Aorta (tissue), 5 donors: ENCODE measurements at regions not wholly inside any gene's neighbourhood (a gene's known extent, or its start where the extent isn't known, plus 50 kb on each side); places are given as distances from the start of the nearest gene placed in this dataset.

Experiments
- ATAC-seq: fragments of 200-7000 bp; cut with Tn5 transposase; one replicate; pipeline ENCODE4 v1.9.1; 2022; ENCODE audit warnings: moderate library complexity; ENCODE audit not compliant: low FRiP score
- DNase-seq, 2 donors: peaks; one replicate each; pipeline ENCODE4 v3.0.0-alpha.2; 2020
- H3K27ac ChIP-seq, 2 donors: one replicate each; pipeline ENCODE4 v1.5.1; 2013; ENCODE audit warnings: low read length in 2 of 2, mild to moderate bottlenecking in 2 of 2, moderate library complexity in 2 of 2, control low read depth in 1 of 2, inconsistent platforms in 1 of 2, low read depth in 1 of 2
- H3K27me3 ChIP-seq, 2 donors: one replicate each; pipeline ENCODE4 v1.6.1; 2013; ENCODE audit warnings: control low read depth in 1 of 2, low read length in 1 of 2, mild to moderate bottlenecking in 1 of 2, moderate library complexity in 1 of 2; ENCODE audit not compliant: insufficient read depth in 2 of 2, control insufficient read depth in 1 of 2
- H3K36me3 ChIP-seq, 2 donors: one replicate each; pipeline ENCODE4 v1.6.1; 2013; ENCODE audit warnings: control low read depth in 1 of 2, low read length in 1 of 2, mild to moderate bottlenecking in 1 of 2; ENCODE audit not compliant: insufficient read depth in 2 of 2, control insufficient read depth in 1 of 2
- H3K4me1 ChIP-seq, 2 donors: one replicate each; pipeline ENCODE4 v1.6.1; 2013; ENCODE audit warnings: low read length in 2 of 2, control low read depth in 1 of 2, mild to moderate bottlenecking in 1 of 2, moderate library complexity in 1 of 2; ENCODE audit not compliant: insufficient read depth in 2 of 2, control insufficient read depth in 1 of 2
- H3K4me3 ChIP-seq, 2 donors: one replicate each; pipeline ENCODE4 v1.5.1; 2013; ENCODE audit warnings: low read length in 2 of 2, control low read depth in 1 of 2, mild to moderate bottlenecking in 1 of 2
- H3K9me3 ChIP-seq: one replicate; pipeline ENCODE4 v1.6.1; 2013; ENCODE audit warnings: mild to moderate bottlenecking, low read length; ENCODE audit not compliant: control insufficient read depth
- WGBS, 2 donors: extraction: QIAGEN DNeasy Blood & Tissue Kit; methylation state at CpG; one replicate each; pipeline ENCODE4 v1.1.7; 2013; 5-methylcytosine and 5-hydroxymethylcytosine counted together
- intact Hi-C, 2 donors: fragments of 100-400 bp; cut with DNase I; formaldehyde crosslinking; loops; one replicate each; pipeline versions ENCODE4 v1.14.2 to v1.15.0; 2022
- donor health status: healthy with polysubstance abuse.
- donor health status: Bipolar disorder and iron deficiency.
- donor health status: DM: no; HTN: no; CAD: no.
- donor health status: DM: no; HTN: no; CAD: no.
- donor health status: DM: yes; HTN: yes; CAD: no.

DNA sequence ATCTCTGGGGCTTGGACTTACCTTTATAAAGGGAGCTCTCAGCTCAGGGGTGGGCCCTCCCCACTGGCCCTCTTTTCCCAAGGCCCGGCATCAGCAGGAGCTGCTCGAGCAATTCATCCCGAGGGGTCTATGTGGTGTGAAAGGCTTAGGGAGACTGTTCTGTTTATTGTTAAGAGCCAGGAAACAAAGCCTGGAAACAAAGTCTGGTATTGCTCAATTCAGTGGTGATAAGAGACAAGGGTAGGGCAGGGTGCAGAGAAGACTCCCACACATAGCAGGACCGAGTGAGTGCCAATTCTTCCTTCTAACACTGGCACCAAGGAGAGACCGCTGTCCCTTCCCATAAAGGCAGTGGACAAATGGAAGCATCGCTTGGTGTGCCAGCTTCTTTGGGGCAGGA, 750.7 kb downstream of the KCNJ18 start:
- WGBS, 2 donors = 74% methylated on average over 6 of the region's 6 CpGs
- no peak for ATAC-seq
- intact Hi-C loops = no loop called here

DNA sequence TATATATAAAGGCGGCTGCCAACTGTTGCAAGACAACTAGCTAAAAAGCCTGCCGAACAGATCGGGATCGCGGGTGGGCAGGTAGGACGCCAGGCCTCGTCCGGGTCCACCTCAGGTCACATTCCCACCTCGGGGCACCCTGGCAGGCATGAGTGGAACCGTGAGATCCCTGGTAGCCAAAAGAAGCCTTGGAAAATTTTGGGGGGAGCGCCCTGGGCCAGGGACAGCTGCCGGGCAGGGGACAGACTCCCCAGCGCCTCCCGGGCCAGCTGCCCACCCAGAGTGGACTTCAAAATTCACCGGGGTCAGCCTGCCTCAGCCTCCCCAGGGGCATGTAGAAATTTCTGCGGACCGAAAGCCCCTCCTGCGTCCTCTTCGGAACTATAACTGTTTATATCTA, 760.9 kb downstream of the KCNJ18 start:
- DNase-seq = no peak
- Histone ChIP-seq H3K4me1 (no peaks in the 10 kb centered on the region), H3K27ac (no peak overlapping the region), H3K4me3 (no peak overlapping the region), H3K27me3 (no peaks in the 10 kb centered on the region), H3K9me3 (no peaks in the 10 kb centered on the region), H3K36me3 (no peaks in the 10 kb centered on the region)
- intact Hi-C loops = no loop called here
- ATAC-seq = no peak
- WGBS, 2 donors = 86 to 88% methylated on average over 19 of the region's 19 CpGs

More for the DNA sequence above, 750.7 kb downstream of the KCNJ18 start:
- Histone ChIP-seq H3K4me3 (no peak overlapping the region), H3K27me3 (no peaks in the 10 kb centered on the region), H3K36me3 (no peaks in the 10 kb centered on the region), H3K27ac (no peak overlapping the region), H3K4me1 (no peaks in the 10 kb centered on the region), H3K9me3 (no peaks in the 10 kb centered on the region)
- DNase-seq = no peak

DNA sequence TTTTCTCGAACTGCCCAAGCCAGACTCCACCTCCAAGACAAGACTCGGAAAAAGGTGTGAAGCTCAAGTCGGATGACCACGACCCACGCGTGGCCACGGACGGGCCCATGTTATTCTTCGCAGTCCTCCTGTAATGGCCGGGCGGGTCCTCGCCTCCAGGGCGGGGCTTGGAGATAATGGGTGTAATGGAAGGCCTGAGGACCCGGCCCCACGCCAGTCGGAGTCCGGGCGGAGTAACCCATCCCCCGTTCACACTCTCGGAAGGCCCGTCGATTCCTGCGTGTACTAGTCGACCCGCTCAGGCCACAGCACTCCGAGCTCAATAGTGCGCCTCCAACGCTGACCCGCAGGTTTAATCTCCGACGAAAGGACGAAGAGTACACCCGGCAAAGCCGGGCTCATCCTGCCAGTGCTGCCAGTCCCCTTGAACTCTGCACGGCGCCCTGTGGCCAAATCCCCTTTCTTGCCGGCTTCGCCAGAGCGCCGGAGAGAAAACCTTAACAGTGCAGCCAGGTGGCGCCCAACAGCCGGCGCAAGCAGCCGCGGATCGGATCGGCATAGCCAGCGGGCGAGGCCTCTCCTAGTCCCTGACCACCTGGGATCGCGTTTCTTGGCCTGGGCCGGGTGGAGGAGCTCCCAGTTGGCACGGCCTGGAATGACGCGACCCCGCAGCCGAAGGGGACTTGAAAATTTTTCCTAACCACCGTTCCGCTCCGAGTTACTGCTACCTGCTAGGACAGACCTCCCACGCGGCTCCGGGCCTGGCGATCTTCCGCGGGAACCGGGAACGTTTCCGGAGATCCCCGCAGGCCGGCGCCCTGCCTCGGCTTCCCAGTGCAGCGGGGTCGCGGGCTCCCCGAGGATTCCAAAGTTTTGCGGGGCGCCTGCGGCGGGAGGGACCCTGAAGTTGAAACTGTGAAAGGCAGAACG, 762.0 kb downstream of the KCNJ18 start:
- Histone ChIP-seq H3K4me3 (no peak overlapping the region), H3K27me3 (no peaks in the 10 kb centered on the region), H3K9me3 (no peaks in the 10 kb centered on the region), H3K36me3 (no peaks in the 10 kb centered on the region), H3K27ac (no peak overlapping the region), H3K4me1 (no peaks in the 10 kb centered on the region)
- DNase-seq (no peak), ATAC-seq (peak; percentile 26)
- 65 to 69% methylated on average over 82 of the region's 82 CpGs for WGBS, 2 donors
- intact Hi-C loops = no loop called here

DNA sequence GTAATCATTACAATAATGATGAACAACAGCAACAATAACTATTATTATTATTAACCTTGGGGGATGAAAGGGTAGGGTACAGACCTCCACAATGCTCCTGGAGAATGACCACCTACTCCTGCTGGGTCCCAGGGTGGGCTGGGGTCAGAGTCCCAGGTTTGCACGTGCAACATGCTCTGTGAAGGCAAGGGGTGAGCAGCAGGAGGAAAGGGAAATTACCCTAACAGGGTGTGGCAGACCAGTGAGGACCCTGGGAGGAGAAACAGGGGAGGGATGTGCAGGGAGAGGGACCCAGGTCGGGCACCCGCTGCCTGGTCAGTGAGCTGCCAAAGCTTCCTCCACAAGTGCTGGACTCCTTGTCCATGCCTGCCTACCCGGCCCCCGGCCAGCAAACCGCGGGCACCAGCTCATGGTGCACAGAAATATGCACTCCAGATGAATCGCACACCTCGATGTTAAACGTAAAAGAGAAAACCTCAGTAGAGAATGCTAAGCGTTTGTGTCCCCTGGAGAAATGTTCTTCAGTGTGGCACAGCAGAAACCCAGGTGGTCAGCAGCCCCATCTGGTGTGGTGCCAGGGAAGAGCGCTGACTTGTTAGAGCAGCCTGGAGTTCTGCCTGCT, 767.1 kb downstream of the KCNJ18 start:
- H3K27ac ChIP-seq = no peak overlapping the region
- 80 to 83% methylated on average over 12 of the region's 12 CpGs for WGBS, 2 donors
- no peaks in the 10 kb centered on the region for H3K9me3 ChIP-seq
- no peak overlapping the region for H3K4me3 ChIP-seq
- no peaks in the 10 kb centered on the region for H3K36me3 ChIP-seq
- intact Hi-C loops = no loop called here
- DNase-seq = no peak
- no peaks in the 10 kb centered on the region for H3K4me1 ChIP-seq
- ATAC-seq = no peak
- no peaks in the 10 kb centered on the region for H3K27me3 ChIP-seq

DNA sequence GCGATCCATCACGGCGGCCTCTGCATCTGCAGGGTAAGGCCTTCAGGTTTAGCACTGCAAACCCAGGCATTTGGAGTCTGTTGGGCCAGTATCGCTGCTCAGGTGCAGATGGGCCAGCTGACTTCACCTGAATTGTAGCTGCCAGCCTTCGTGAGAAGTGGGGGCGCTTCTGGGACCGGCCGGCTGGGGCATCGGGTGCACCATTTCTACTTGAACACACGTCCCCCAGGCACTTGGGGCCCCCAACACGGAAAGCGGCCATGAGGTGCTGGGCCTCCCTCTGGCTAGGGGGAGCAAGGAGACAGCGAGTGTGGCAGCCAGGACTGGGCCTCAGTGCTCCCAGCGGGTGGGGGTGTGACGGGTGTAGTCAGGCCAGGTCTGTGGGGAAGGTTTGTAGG, 767.6 kb downstream of the KCNJ18 start:
- 77 to 83% methylated on average over 15 of the region's 15 CpGs for WGBS, 2 donors
- no peaks in the 10 kb centered on the region for H3K27me3 ChIP-seq
- intact Hi-C loops = no loop called here
- H3K4me1 ChIP-seq = no peaks in the 10 kb centered on the region
- DNase-seq (no peak), ATAC-seq (no peak)
- H3K36me3 ChIP-seq = no peaks in the 10 kb centered on the region
- H3K9me3 ChIP-seq = no peaks in the 10 kb centered on the region
- H3K4me3 ChIP-seq = no peak overlapping the region
- H3K27ac ChIP-seq = no peak overlapping the region

DNA sequence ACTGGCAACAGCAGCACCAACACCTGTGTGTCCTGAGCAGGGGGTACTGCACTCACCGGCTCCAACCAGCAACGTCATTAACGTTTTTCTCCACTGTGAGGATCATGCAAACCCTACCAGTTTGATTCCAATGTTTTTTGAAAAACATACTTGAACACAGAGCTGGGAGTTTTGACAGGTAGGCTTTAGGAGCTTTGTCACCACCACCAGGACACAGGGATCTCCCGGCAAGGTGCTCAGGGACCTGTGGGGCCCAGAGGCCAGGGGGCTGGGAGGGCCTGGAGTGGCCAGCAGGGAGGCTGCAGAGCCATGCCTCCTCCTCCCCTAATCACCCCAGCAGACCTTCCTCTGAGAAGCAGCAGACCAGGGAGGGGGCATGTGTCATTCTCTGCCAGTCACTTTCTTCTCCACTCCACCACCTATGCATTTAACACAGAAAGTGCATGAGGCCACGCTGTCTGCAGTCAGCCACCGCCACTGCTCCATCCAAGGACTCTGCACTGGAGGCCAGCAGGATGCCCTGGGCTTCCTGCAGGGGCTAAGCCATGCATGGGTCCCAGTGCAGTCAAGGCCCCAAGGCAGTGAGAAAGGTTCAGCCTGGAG, 768.2 kb downstream of the KCNJ18 start:
- Histone ChIP-seq H3K27me3 (no peaks in the 10 kb centered on the region), H3K4me3 (no peak overlapping the region), H3K36me3 (no peaks in the 10 kb centered on the region), H3K4me1 (no peaks in the 10 kb centered on the region), H3K9me3 (no peaks in the 10 kb centered on the region), H3K27ac (no peak overlapping the region)
- ATAC-seq = no peak
- 65 to 69% methylated on average over 6 of the region's 6 CpGs for WGBS, 2 donors
- intact Hi-C loops = no loop called here
- no peak for DNase-seq

DNA sequence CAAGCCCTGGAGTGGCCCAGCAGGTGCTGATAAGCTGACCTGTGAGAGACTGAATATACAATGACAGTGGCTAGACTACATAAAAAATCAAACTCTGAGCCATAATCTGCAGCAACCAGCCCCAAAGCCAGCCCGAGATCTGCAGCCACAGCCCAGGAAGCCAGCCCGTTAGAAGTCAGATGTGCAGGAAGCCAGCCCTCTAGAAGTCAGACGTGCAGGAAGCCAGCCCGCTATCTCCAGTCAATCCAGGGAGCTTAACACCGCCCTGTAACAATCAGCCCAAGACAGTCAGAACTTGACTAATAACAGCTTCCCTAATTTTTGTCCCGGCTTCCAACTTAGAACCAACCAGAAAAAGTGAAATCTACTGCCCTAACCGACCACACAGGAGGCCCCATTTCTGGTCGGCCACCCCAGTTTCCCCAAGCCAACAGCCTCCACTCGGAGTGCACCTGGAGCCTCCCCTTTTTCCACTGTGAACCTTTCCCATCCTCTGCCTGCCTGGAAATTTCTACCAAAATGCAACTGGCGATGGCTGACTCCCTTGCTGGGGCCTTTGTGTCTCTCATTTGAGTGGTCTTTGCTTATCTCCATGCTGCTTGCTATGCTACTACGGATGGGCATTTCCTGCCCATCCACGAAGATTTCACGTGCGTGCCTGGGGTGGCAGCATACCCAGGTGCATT, 769.3 kb downstream of the KCNJ18 start:
- Histone ChIP-seq H3K9me3 (no peaks in the 10 kb centered on the region), H3K27ac (no peak overlapping the region), H3K27me3 (no peaks in the 10 kb centered on the region), H3K4me3 (no peak overlapping the region), H3K36me3 (no peaks in the 10 kb centered on the region), H3K4me1 (no peaks in the 10 kb centered on the region)
- no peak for ATAC-seq
- WGBS, 2 donors = 77 to 78% methylated on average over 14 of the region's 14 CpGs
- intact Hi-C loops = no loop called here
- DNase-seq = no peak

DNA sequence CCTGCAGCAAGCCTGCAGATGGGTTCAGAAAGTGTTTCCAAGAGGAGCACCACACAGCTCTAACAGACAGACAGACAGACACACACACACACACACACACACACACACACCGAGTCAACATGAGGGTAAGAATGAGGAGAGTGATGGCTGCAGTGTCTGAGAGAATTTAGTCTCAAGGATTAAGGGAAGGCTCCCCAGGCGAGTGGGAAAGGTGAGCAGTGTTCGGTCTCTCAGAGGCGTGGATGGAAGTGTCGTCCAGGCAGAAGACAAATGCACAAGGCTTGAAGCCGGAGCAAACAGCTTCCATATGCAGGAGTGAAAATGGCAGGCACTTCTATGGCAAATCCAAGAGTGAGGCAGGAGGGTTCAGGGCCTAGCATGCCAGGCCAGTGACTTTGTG, 770.1 kb downstream of the KCNJ18 start:
- WGBS, 2 donors = 68 to 72% methylated on average over 6 of the region's 6 CpGs
- DNase-seq (no peak), ATAC-seq (no peak)
- Histone ChIP-seq H3K4me1 (no peaks in the 10 kb centered on the region), H3K4me3 (no peak overlapping the region), H3K36me3 (no peaks in the 10 kb centered on the region), H3K27ac (no peak overlapping the region), H3K9me3 (no peaks in the 10 kb centered on the region), H3K27me3 (no peaks in the 10 kb centered on the region)
- intact Hi-C loops = no loop called here
